T-cell (primary cell): ENCODE measurements at regions not wholly inside any gene's neighbourhood (a gene's known extent, or its start where the extent isn't known, plus 50 kb on each side); places are given as distances from the start of the nearest gene placed in this dataset.

ENCODE experiments used
- ATAC-seq, 4 experiments: fragments of 200-7000 bp in 3 of 4; fragments of 150-1000 bp in 1 of 4; cut with Tn5 transposase; replicated peaks in 1 of 4; 1 replicate in 3 of 4; 2 replicates in 1 of 4; pipeline ENCODE4 v1.10.0; 2021; ENCODE audit warnings: moderate library complexity in 3 of 4, mild to moderate bottlenecking in 2 of 4, moderate number of reproducible peaks in 1 of 4
- CTCF ChIA-PET, 2 donors: fragments of 300-600 bp; sonication (Branson Sonifier 250); formaldehyde crosslinking; loops; one replicate each; lab custom pipeline; 2022; ENCODE audit warnings: antibody characterized with exemption in 2 of 2; lab: Charles Lee
- POLR2A ChIA-PET, 2 donors: fragments of 300-600 bp; sonication (Branson Sonifier 250); formaldehyde crosslinking; loops; one replicate each; lab custom pipeline; 2022; ENCODE audit warnings: antibody characterized with exemption in 2 of 2; lab: Charles Lee
- DNase-seq, 35 experiments: peaks; one replicate each; pipeline versions ENCODE4 v3.0.0 to v3.0.0-alpha.2; 2013 to 2023
- H3K27ac ChIP-seq: one replicate; pipeline ENCODE4 v1.5.1; 2013; ENCODE audit warnings: low read length
- H3K27me3 ChIP-seq, 2 experiments: replicated peaks in 1 of 2; 1 replicate in 1 of 2; 2 replicates in 1 of 2; pipeline versions ENCODE4 v1.6.1 to v1.7.0; 2013; ENCODE audit warnings: low read length in 1 of 2, mixed read lengths in 1 of 2; ENCODE audit not compliant: control insufficient read depth in 2 of 2, insufficient read depth in 2 of 2; ENCODE audit errors: extremely low read depth in 1 of 2
- H3K36me3 ChIP-seq, 2 donors: 1 replicate in 1 of 2; 2 replicates in 1 of 2; pipeline versions ENCODE4 v1.6.1 to v1.7.0; 2013; ENCODE audit warnings: low read length in 1 of 2; ENCODE audit not compliant: control insufficient read depth in 2 of 2, insufficient read depth in 1 of 2; ENCODE audit errors: extremely low read depth in 1 of 2
- H3K4me1 ChIP-seq, 2 experiments: 1 replicate in 1 of 2; 2 replicates in 1 of 2; pipeline versions ENCODE4 v1.6.1 to v1.7.0; 2013; ENCODE audit warnings: low read length in 2 of 2, mixed read lengths in 1 of 2; ENCODE audit not compliant: insufficient read depth in 2 of 2, control insufficient read depth in 1 of 2; ENCODE audit errors: extremely low read depth in 1 of 2
- H3K4me3 ChIP-seq, 2 donors: 1 replicate in 1 of 2; 2 replicates in 1 of 2; pipeline versions ENCODE4 v1.5.1 to v1.7.0; 2013; ENCODE audit warnings: mild to moderate bottlenecking in 2 of 2, low read length in 1 of 2, moderate library complexity in 1 of 2; ENCODE audit not compliant: control insufficient read depth in 1 of 2; ENCODE audit errors: extremely low read depth in 1 of 2
- H3K9me3 ChIP-seq: 2 replicates; pipeline ENCODE4 v1.7.0; 2013
- H3K27ac Mint-ChIP-seq, 2 donors: one replicate each; pipeline ENCODE4 v1.8.0; 2020 to 2021; ENCODE audit warnings: mild to moderate bottlenecking in 2 of 2, mixed read lengths in 2 of 2
- H3K27me3 Mint-ChIP-seq, 2 donors: one replicate each; pipeline ENCODE4 v1.8.0; 2021 to 2022; ENCODE audit warnings: mixed read lengths in 2 of 2
- H3K36me3 Mint-ChIP-seq: one replicate; pipeline ENCODE4 v1.8.0; 2021; ENCODE audit warnings: mixed read lengths
- H3K4me1 Mint-ChIP-seq, 3 donors: one replicate each; pipeline ENCODE4 v1.8.0; 2020 to 2022; ENCODE audit warnings: mixed read lengths in 3 of 3, mild to moderate bottlenecking in 1 of 3
- H3K4me3 Mint-ChIP-seq, 3 donors: one replicate each; pipeline ENCODE4 v1.8.0; 2020 to 2022; ENCODE audit warnings: mild to moderate bottlenecking in 3 of 3, mixed read lengths in 3 of 3, moderate library complexity in 3 of 3
- H3K9me3 Mint-ChIP-seq, 3 donors: one replicate each; pipeline ENCODE4 v1.8.0; 2020 to 2022; ENCODE audit warnings: mixed read lengths in 3 of 3
- WGBS: methylation state at CpG from one replicate; pipeline ENCODE4 v1.1.5; 2013; ENCODE audit warnings: missing lambda C conversion rate; ENCODE audit not compliant: insufficient coverage; 5-methylcytosine and 5-hydroxymethylcytosine counted together

- Mint-ChIP-seq H3K4me1 (peaks cover 4 to 14% (median 8%) of the 10 kb centered on the region in 3 donors), H3K27ac (no peak overlapping the region), H3K9me3 (no peaks in the 10 kb centered on the region), H3K27me3 (no peaks in the 10 kb centered on the region), H3K4me3 (no peak overlapping the region), H3K36me3 (no peaks in the 10 kb centered on the region)
- peaks cover 0 to 5% of the 10 kb centered on the region in 2 experiments for H3K4me1 ChIP-seq
- H3K9me3 ChIP-seq = no peaks in the 10 kb centered on the region
- WGBS = 85% methylated on average over 2 of the region's 4 CpGs
- ChIA-PET CTCF (no interaction called here), POLR2A (no interaction called here)
- peaks cover 0 to 6% of the 10 kb centered on the region in 2 experiments for H3K27me3 ChIP-seq
- H3K36me3 ChIP-seq = no peaks in the 10 kb centered on the region
- H3K27ac ChIP-seq = no peak overlapping the region
- H3K4me3 ChIP-seq = no peak overlapping the region
- no peak for ATAC-seq
- no peak for DNase-seq
Observed at GRCh38 chr11:76281558-76281906, 75.2 kb upstream of the WNT11 start.

DNA sequence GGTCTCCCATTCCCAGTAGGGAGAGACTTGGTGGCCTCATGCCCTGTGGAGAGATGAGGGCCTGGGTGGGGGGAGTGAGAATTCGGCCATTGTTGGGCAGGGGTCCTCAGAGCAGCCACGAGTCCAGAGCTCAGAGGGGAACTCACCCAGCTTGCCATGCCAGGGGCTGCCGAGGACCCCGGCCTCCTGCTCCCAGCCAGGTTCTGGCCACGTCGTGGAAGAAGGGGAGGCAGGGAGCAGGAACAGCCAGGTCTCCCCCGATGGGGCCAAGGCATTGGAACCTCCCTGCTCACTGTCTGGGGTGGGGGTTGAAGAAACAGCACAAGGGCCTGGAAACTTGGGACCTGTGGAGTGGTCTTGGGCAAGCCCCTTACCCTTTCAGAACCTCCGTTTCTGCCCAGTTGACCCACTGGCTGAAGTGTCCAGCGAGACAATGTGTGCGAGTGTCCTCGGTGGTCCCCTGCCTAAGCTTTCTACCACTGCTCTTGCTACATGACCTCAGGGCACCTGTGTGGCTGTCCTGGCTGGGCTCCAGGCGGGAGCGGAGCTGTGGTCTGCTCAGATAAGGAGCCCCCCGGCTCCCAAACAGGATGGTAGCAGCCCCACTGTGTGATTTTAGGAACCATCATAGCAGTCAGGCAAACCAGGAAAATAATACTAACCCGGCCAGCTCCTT is 74.7 kb upstream of the WNT11 start:
- H3K27ac ChIP-seq = no peak overlapping the region
- Mint-ChIP-seq H3K4me3 (no peak overlapping the region), H3K36me3 (no peaks in the 10 kb centered on the region), H3K27ac (no peak overlapping the region), H3K4me1 (peaks cover 4 to 14% (median 5%) of the 10 kb centered on the region in 3 donors), H3K27me3 (no peaks in the 10 kb centered on the region), H3K9me3 (no peaks in the 10 kb centered on the region)
- ChIA-PET POLR2A (no interaction called here), CTCF (no interaction called here)
- no peaks in the 10 kb centered on the region for H3K9me3 ChIP-seq
- H3K27me3 ChIP-seq = peaks cover 0 to 6% of the 10 kb centered on the region in 2 experiments
- H3K4me3 ChIP-seq = no peak overlapping the region
- 76% methylated on average over 11 of the region's 15 CpGs for WGBS
- DNase-seq (no peak), ATAC-seq (no peak)
- peaks cover 0 to 5% of the 10 kb centered on the region in 2 experiments for H3K4me1 ChIP-seq
- no peaks in the 10 kb centered on the region for H3K36me3 ChIP-seq

DNA sequence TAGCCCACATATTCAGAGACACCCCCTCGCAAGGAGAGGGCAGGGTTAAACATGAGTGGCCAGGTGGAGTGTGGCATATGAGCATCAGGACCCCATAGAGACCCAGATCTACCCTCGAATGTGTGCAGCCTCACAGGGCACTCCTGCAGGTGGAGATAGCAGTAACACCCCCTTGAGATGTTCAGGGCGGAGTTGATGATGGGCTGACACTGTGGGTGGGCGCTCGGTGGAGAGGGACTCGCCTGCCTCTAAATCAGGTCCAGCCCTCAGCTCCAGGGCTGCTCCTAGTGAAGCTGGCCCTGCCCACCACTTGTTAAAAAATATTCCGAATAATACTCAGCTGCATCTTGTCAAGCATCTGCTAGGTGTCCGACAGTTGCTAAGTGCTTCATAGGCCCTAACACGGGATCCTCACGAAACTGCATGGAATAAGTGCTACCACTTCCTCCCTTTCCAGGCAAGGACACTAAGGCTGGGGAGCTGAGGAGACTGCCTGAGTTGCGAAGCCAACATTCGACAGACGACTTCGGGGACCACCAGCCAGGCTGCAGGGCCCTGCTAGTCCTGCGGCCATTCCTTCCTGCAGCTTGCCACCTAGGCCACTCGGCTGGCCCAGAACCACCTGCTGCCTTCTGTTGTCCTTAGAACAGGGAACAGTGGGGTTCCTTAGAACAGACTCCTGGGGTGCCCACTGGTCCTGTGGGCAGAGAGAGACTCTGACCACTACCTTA is 74.0 kb upstream of the WNT11 start:
- Mint-ChIP-seq H3K9me3 (no peaks in the 10 kb centered on the region), H3K4me3 (no peak overlapping the region), H3K27me3 (no peaks in the 10 kb centered on the region), H3K27ac (no peak overlapping the region), H3K4me1 (peaks cover 0 to 8% (median 0%) of the 10 kb centered on the region in 3 donors), H3K36me3 (no peaks in the 10 kb centered on the region)
- H3K4me3 ChIP-seq = no peak overlapping the region
- H3K9me3 ChIP-seq = no peaks in the 10 kb centered on the region
- no peak overlapping the region for H3K27ac ChIP-seq
- ChIA-PET CTCF (interaction anchor here in 1 of 2 donors (0.5 kb wide), 1 partner anchor 362 kb away, joined by 4 read pairs; no protein-coding TSS in a partner anchor), POLR2A (no interaction called here)
- peaks cover 0 to 6% of the 10 kb centered on the region in 2 experiments for H3K27me3 ChIP-seq
- H3K4me1 ChIP-seq = peaks cover 0 to 5% of the 10 kb centered on the region in 2 experiments
- DNase-seq (no peak), ATAC-seq (no peak)
- no peaks in the 10 kb centered on the region for H3K36me3 ChIP-seq
- WGBS = 90% methylated on average over 11 of the region's 16 CpGs

DNA sequence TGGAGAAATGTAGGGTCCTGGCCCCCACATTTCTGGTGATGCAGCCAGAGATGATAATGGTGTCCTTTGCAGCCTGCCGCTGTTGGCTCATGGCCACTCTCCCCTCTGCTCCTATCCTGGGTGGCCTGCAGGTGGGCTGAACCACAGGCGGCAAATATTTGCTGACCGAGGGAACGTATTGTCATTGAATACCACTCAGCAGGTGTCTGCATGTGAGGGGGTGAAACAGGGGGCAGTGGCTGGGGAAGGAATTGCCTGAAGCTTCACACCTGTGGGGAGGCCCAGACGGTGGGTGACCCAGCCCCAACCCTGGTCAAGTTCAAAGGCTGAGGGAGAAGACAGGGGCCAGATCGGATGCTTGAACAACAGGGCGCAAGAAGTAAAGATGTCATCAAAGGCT is 73.3 kb upstream of the WNT11 start:
- Mint-ChIP-seq H3K27me3 (no peaks in the 10 kb centered on the region), H3K4me3 (no peak overlapping the region), H3K4me1 (peaks cover 0 to 6% (median 0%) of the 10 kb centered on the region in 3 donors), H3K9me3 (no peaks in the 10 kb centered on the region), H3K36me3 (no peaks in the 10 kb centered on the region), H3K27ac (no peak overlapping the region)
- Histone ChIP-seq H3K27me3 (peaks cover 0 to 6% of the 10 kb centered on the region in 2 experiments), H3K27ac (no peak overlapping the region), H3K4me1 (peaks cover 0 to 5% of the 10 kb centered on the region in 2 experiments), H3K4me3 (no peak overlapping the region), H3K9me3 (no peaks in the 10 kb centered on the region), H3K36me3 (no peaks in the 10 kb centered on the region)
- no peak for ATAC-seq
- no peak for DNase-seq
- ChIA-PET POLR2A (no interaction called here), CTCF (interaction anchor here in 1 of 2 donors (0.5 kb wide), 1 partner anchor 361 kb away, joined by 4 read pairs; no protein-coding TSS in a partner anchor)
- 78% methylated on average over 6 of the region's 7 CpGs for WGBS

DNA sequence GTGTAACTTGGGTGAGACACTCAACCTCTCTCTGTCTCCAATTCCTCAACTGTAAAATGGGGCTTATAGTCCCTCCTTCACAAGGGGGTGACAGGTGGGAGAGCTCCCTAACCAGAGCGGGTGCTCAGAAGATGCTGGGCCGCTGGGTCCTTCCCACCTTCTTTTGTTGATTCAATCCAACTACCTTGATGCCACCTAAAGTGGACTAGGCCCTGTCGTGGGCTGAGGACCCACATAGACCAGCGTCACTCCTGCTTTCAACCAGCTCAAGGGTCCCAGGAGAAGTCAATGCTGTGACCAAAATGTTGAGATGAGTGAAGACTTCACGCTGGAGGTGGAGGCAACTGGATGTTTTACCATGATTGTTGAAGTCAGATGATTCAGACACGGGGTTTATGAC is 72.7 kb upstream of the WNT11 start:
- H3K9me3 Mint-ChIP-seq = no peaks in the 10 kb centered on the region
- no peaks in the 10 kb centered on the region for H3K36me3 ChIP-seq
- no peak overlapping the region for H3K4me3 Mint-ChIP-seq
- H3K4me3 ChIP-seq = no peak overlapping the region
- no peak overlapping the region for H3K27ac ChIP-seq
- no peaks in the 10 kb centered on the region for H3K9me3 ChIP-seq
- peaks cover 0 to 5% of the 10 kb centered on the region in 2 experiments for H3K4me1 ChIP-seq
- no peaks in the 10 kb centered on the region for H3K27me3 Mint-ChIP-seq
- ChIA-PET POLR2A (no interaction called here), CTCF (no interaction called here)
- peaks cover 0 to 6% of the 10 kb centered on the region in 2 experiments for H3K27me3 ChIP-seq
- ATAC-seq (no peak), DNase-seq (no peak)
- no peaks in the 10 kb centered on the region for H3K36me3 Mint-ChIP-seq
- WGBS = 82% methylated on average over 2 of the region's 6 CpGs
- peaks cover 0 to 6% (median 0%) of the 10 kb centered on the region in 3 donors for H3K4me1 Mint-ChIP-seq
- H3K27ac Mint-ChIP-seq = no peak overlapping the region

GRCh38 chr11:76278526-76278925 is 72.2 kb upstream of the WNT11 start:
- Histone ChIP-seq H3K27me3 (peaks cover 0 to 6% of the 10 kb centered on the region in 2 experiments), H3K4me3 (no peak overlapping the region), H3K4me1 (peaks cover 0 to 5% of the 10 kb centered on the region in 2 experiments), H3K36me3 (no peaks in the 10 kb centered on the region), H3K9me3 (no peaks in the 10 kb centered on the region), H3K27ac (no peak overlapping the region)
- no peak overlapping the region for H3K4me3 Mint-ChIP-seq
- no peaks in the 10 kb centered on the region for H3K27me3 Mint-ChIP-seq
- DNase-seq (no peak), ATAC-seq (no peak)
- no peak overlapping the region for H3K27ac Mint-ChIP-seq
- CTCF ChIA-PET = no interaction called here
- no peaks in the 10 kb centered on the region for H3K36me3 Mint-ChIP-seq
- WGBS = 40% methylated on average over 1 of the region's 4 CpGs
- H3K4me1 Mint-ChIP-seq = peaks cover 0 to 6% (median 0%) of the 10 kb centered on the region in 3 donors
- POLR2A ChIA-PET = no interaction called here
- H3K9me3 Mint-ChIP-seq = no peaks in the 10 kb centered on the region
